Breast epithelium (tissue), 4 donors: ENCODE measurements at regions not wholly inside any gene's neighbourhood (a gene's known extent, or its start where the extent isn't known, plus 50 kb on each side); places are given as distances from the start of the nearest gene placed in this dataset.

ENCODE experiments used
- DNase-seq, 2 donors: peaks; one replicate each; pipeline ENCODE4 v3.0.0-alpha.2; 2019; ENCODE audit warnings: low spot score in 2 of 2
- H3K27ac ChIP-seq, 2 donors: fragments of 200-600 bp; sonication (generic) in 1 of 2; one replicate each; pipeline ENCODE4 v1.5.1; 2016 to 2019; ENCODE audit warnings: mild to moderate bottlenecking in 1 of 2
- H3K27me3 ChIP-seq, 2 donors: fragments of 200-600 bp; sonication (generic) in 1 of 2; one replicate each; pipeline versions ENCODE4 v1.5.1 to v1.6.0; 2017 to 2019; ENCODE audit warnings: control low read depth in 1 of 2, mild to moderate bottlenecking in 1 of 2
- H3K36me3 ChIP-seq: fragments of 200-600 bp; one replicate; pipeline ENCODE4 v1.5.1; 2019
- H3K4me1 ChIP-seq, 2 donors: fragments of 200-600 bp; sonication (generic); one replicate each; pipeline ENCODE4 v1.5.1; 2016 to 2019; ENCODE audit warnings: control low read depth in 1 of 2
- H3K4me3 ChIP-seq, 3 donors: fragments of 200-600 bp; sonication (generic); 1 replicate in 2 of 3; 2 replicates in 1 of 3; pipeline ENCODE4 v1.5.1; 2016 to 2019; ENCODE audit warnings: mild to moderate bottlenecking in 3 of 3, moderate library complexity in 2 of 3
- H3K9me3 ChIP-seq, 2 donors: fragments of 200-600 bp; sonication (generic) in 1 of 2; one replicate each; pipeline ENCODE4 v1.5.1; 2016 to 2019; ENCODE audit warnings: control low read depth in 1 of 2
- CTCF ChIP-seq, 3 donors: fragments of 450-650 bp; IDR thresholded peaks; one replicate each; pipeline ENCODE4 v1.5.1; 2016 to 2017; ENCODE audit warnings: antibody characterized with exemption in 3 of 3, mild to moderate bottlenecking in 3 of 3, moderate library complexity in 3 of 3
- POLR2A ChIP-seq: fragments of 450-650 bp; IDR thresholded peaks from one replicate; pipeline ENCODE4 v1.6.1; 2016; ENCODE audit warnings: antibody characterized with exemption, mild to moderate bottlenecking, moderate library complexity
- POLR2AphosphoS5 ChIP-seq, 3 donors: sonication (generic); formaldehyde crosslinking; IDR thresholded peaks; one replicate each; pipeline ENCODE4 v1.6.1; 2017; ENCODE audit warnings: antibody characterized with exemption in 3 of 3
- intact Hi-C: fragments of 100-400 bp; cut with DNase I; formaldehyde crosslinking; loops from one replicate; pipeline ENCODE4 v1.15.1; 2023; ENCODE audit warnings: low total_unique reads

- no peak for DNase-seq
- H3K36me3 ChIP-seq: no peaks in the 10 kb centered on the region
- H3K27ac ChIP-seq: no peak overlapping the region
- no peak for TF ChIP-seq POLR2A
- no peak for TF ChIP-seq POLR2AphosphoS5 (IDR thresholded peaks at IDR 0.05)
- no peak for TF ChIP-seq CTCF (IDR thresholded peaks at IDR 0.05)
- no peaks in the 10 kb centered on the region for H3K4me1 ChIP-seq
- no peak overlapping the region for H3K4me3 ChIP-seq
- no peaks in the 10 kb centered on the region for H3K9me3 ChIP-seq
- intact Hi-C loops: no loop called here
- no peaks in the 10 kb centered on the region for H3K27me3 ChIP-seq
Observed at GRCh38 chr4:108450236-108450898, 170.0 kb upstream of the RPL34 start.

GRCh38 chr4:108449129-108449528 lies 171.2 kb upstream of the RPL34 start:
- Histone ChIP-seq H3K9me3 (no peaks in the 10 kb centered on the region), H3K4me3 (no peak overlapping the region), H3K4me1 (no peaks in the 10 kb centered on the region), H3K36me3 (no peaks in the 10 kb centered on the region), H3K27ac (no peak overlapping the region), H3K27me3 (no peaks in the 10 kb centered on the region)
- DNase-seq: no peak
- TF ChIP-seq CTCF (IDR thresholded peaks at IDR 0.05): no peak
- TF ChIP-seq POLR2AphosphoS5 (IDR thresholded peaks at IDR 0.05): no peak
- no peak for TF ChIP-seq POLR2A
- intact Hi-C loops: no loop called here

- Histone ChIP-seq H3K27me3 (no peaks in the 10 kb centered on the region), H3K9me3 (no peaks in the 10 kb centered on the region), H3K36me3 (no peaks in the 10 kb centered on the region), H3K27ac (no peak overlapping the region), H3K4me1 (no peaks in the 10 kb centered on the region), H3K4me3 (no peak overlapping the region)
- no peak for TF ChIP-seq POLR2AphosphoS5 (IDR thresholded peaks at IDR 0.05)
- TF ChIP-seq CTCF (IDR thresholded peaks at IDR 0.05): no peak
- TF ChIP-seq POLR2A: no peak
- intact Hi-C loops: no loop called here
- DNase-seq: no peak
Observed at GRCh38 chr4:108446556-108446955, 173.8 kb upstream of the RPL34 start.

DNA sequence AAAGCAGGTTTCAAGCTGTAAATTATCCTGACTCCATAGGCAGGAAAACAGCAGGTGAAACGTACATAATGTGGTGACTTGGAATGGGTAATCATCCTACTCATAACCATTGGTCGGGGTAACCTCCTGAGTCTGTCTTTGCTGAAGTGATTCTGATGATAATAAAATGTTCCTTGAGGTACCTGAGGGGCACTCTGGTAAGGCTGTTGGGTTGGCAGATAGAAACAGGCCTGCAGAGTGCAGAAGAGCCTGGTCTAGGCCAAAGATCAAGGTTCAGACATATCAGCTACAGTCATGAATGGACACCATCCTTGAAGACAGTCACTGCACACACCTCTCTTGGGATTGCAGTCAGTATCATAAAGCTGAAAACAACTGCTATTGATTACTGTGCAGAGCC lies 174.7 kb upstream of the RPL34 start:
- no peak for DNase-seq
- intact Hi-C loops: no loop called here
- H3K4me3 ChIP-seq: no peak overlapping the region
- no peaks in the 10 kb centered on the region for H3K4me1 ChIP-seq
- H3K9me3 ChIP-seq: no peaks in the 10 kb centered on the region
- no peaks in the 10 kb centered on the region for H3K36me3 ChIP-seq
- H3K27ac ChIP-seq: no peak overlapping the region
- no peaks in the 10 kb centered on the region for H3K27me3 ChIP-seq
- TF ChIP-seq CTCF (IDR thresholded peaks at IDR 0.05): no peak
- TF ChIP-seq POLR2A: no peak
- TF ChIP-seq POLR2AphosphoS5 (IDR thresholded peaks at IDR 0.05): no peak

DNA sequence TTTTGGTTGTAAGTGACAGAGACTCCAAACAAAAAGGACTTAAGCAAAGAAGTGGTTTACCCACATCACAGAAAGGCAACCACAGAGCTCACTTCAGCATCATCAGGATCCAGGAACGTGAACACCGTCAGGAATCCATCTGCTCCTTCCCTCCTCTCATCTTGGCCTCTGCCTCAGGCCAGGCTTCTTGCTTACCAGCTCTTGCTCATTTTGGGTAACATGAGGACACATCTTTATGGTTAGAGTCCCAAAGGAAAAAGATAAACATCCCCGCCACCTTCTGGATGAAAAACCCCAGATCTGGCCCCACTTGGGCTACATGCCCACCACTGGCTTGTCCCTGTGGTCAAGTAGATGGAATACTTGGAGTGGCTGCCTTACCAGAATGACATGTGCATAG lies 176.8 kb upstream of the RPL34 start:
- TF ChIP-seq CTCF (IDR thresholded peaks at IDR 0.05): no peak
- TF ChIP-seq POLR2AphosphoS5 (IDR thresholded peaks at IDR 0.05): no peak
- TF ChIP-seq POLR2A: no peak
- Histone ChIP-seq H3K36me3 (no peaks in the 10 kb centered on the region), H3K9me3 (no peaks in the 10 kb centered on the region), H3K27me3 (no peaks in the 10 kb centered on the region), H3K4me1 (no peaks in the 10 kb centered on the region), H3K27ac (no peak overlapping the region), H3K4me3 (no peak overlapping the region)
- intact Hi-C loops: no loop called here
- no peak for DNase-seq
